Parathyroid adenoma (tissue), 2 donors: ENCODE measurements at regions not wholly inside any gene's neighbourhood (a gene's known extent, or its start where the extent isn't known, plus 50 kb on each side); places are given as distances from the start of the nearest gene placed in this dataset.

Experiments
- H2AFZ ChIP-seq: fragments of 300-600 bp; sonication (generic); one replicate; pipeline ENCODE4 v1.7.0; 2017; ENCODE audit warnings: antibody characterized with exemption, mild to moderate bottlenecking
- H3K27ac ChIP-seq: fragments of 300-600 bp; sonication (generic); one replicate; pipeline ENCODE4 v1.7.0; 2017
- H3K27me3 ChIP-seq: fragments of 300-600 bp; sonication (generic); one replicate; pipeline ENCODE4 v1.7.0; 2017; ENCODE audit warnings: low read length; ENCODE audit not compliant: control insufficient read depth, insufficient read depth
- H3K36me3 ChIP-seq: fragments of 300-600 bp; sonication (generic); one replicate; pipeline ENCODE4 v1.7.0; 2017; ENCODE audit warnings: low read length; ENCODE audit not compliant: control insufficient read depth, insufficient read depth
- H3K4me1 ChIP-seq: fragments of 300-600 bp; sonication (generic); one replicate; pipeline ENCODE4 v1.7.0; 2017; ENCODE audit warnings: control low read depth
- H3K4me2 ChIP-seq: fragments of 300-600 bp; sonication (generic); one replicate; pipeline ENCODE4 v1.7.0; 2017; ENCODE audit warnings: low read length
- H3K4me3 ChIP-seq: fragments of 300-600 bp; sonication (generic); one replicate; pipeline ENCODE4 v1.7.0; 2017; ENCODE audit warnings: low read depth, low read length
- H3K79me2 ChIP-seq: fragments of 300-600 bp; sonication (generic); one replicate; pipeline ENCODE4 v1.7.0; 2017; ENCODE audit warnings: control low read depth
- H3K9ac ChIP-seq: fragments of 300-600 bp; sonication (generic); one replicate; pipeline ENCODE4 v1.7.0; 2017; ENCODE audit warnings: mild to moderate bottlenecking
- H3K9me3 ChIP-seq: fragments of 300-600 bp; sonication (generic); one replicate; pipeline ENCODE4 v1.7.0; 2017; ENCODE audit warnings: low read length; ENCODE audit not compliant: control insufficient read depth
- TF ChIP-seq, protein P1 (sequence below): fragments of 300-600 bp; sonication (generic); IDR thresholded peaks from one replicate; pipeline ENCODE4 v1.7.0; 2017; ENCODE audit warnings: antibody characterized with exemption, mild to moderate bottlenecking
- donor health status: primary hyperparathyroidism.

DNA sequence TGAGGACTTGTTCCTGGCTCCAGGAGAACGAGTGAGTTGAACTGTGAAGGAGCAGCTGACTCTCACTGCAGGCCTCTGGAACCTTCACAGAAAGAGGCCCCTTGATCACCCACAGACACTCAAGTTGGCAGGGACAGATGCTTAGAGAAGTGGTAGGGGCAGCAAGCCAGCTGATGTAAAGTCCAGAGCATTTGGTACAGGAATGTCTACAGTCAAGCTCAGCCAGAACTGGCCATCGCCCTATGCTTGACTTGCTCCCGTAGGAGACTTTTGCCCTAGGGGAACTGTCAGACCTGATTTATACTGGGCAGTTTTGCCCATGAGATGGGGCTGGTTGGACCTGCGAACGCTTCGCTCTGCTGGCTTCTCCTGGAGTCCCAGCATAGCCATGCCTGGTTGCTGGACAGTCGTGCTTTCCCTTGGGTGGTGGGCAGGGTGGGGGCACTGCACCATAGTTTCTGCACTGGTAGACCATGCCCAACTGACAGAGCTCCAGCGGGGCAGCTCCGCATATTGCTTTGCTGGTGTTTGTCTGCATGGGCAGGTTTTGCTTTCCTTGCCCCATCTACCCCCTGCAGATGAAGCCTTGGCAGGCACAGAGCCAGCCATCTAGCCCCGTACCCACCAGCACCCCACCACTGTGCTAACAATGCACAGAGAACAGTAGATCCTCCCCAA is 977.7 kb downstream of the JRKL start:
- H3K79me2 ChIP-seq, result no peaks in the 10 kb centered on the region
- H3K4me3 ChIP-seq, result no peak overlapping the region
- no peak overlapping the region for H3K27ac ChIP-seq
- no peaks in the 10 kb centered on the region for H3K27me3 ChIP-seq
- no peak overlapping the region for H3K4me2 ChIP-seq
- no peaks in the 10 kb centered on the region for H3K36me3 ChIP-seq
- no peaks in the 10 kb centered on the region for H3K4me1 ChIP-seq
- no peaks in the 10 kb centered on the region for H3K9me3 ChIP-seq
- TF ChIP-seq, protein P1, sequence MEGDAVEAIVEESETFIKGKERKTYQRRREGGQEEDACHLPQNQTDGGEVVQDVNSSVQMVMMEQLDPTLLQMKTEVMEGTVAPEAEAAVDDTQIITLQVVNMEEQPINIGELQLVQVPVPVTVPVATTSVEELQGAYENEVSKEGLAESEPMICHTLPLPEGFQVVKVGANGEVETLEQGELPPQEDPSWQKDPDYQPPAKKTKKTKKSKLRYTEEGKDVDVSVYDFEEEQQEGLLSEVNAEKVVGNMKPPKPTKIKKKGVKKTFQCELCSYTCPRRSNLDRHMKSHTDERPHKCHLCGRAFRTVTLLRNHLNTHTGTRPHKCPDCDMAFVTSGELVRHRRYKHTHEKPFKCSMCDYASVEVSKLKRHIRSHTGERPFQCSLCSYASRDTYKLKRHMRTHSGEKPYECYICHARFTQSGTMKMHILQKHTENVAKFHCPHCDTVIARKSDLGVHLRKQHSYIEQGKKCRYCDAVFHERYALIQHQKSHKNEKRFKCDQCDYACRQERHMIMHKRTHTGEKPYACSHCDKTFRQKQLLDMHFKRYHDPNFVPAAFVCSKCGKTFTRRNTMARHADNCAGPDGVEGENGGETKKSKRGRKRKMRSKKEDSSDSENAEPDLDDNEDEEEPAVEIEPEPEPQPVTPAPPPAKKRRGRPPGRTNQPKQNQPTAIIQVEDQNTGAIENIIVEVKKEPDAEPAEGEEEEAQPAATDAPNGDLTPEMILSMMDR, result no peak
- no peak overlapping the region for H3K9ac ChIP-seq
- H2AFZ ChIP-seq, result no peak overlapping the region

- TF ChIP-seq, protein P1, result no peak
These were observed 999.5 kb downstream of the JRKL start for GRCh38 chr11:97389270-97389669.

GRCh38 chr11:97398246-97398645 is 1008.4 kb downstream of the JRKL start:
- H3K79me2 ChIP-seq, result no peaks in the 10 kb centered on the region
- H3K36me3 ChIP-seq, result no peaks in the 10 kb centered on the region
- H3K4me1 ChIP-seq, result no peaks in the 10 kb centered on the region
- H3K27me3 ChIP-seq, result no peaks in the 10 kb centered on the region
- H3K9ac ChIP-seq, result no peak overlapping the region
- H3K27ac ChIP-seq, result no peak overlapping the region
- TF ChIP-seq, protein P1, result no peak
- H3K4me3 ChIP-seq, result no peak overlapping the region
- no peak overlapping the region for H2AFZ ChIP-seq
- H3K4me2 ChIP-seq, result no peak overlapping the region
- no peaks in the 10 kb centered on the region for H3K9me3 ChIP-seq

More at GRCh38 chr11:97389270-97389669, 999.5 kb downstream of the JRKL start:
- no peaks in the 10 kb centered on the region for H3K4me1 ChIP-seq
- H3K79me2 ChIP-seq, result no peaks in the 10 kb centered on the region
- no peak overlapping the region for H2AFZ ChIP-seq
- no peaks in the 10 kb centered on the region for H3K27me3 ChIP-seq
- H3K9me3 ChIP-seq, result no peaks in the 10 kb centered on the region
- H3K4me2 ChIP-seq, result no peak overlapping the region
- no peaks in the 10 kb centered on the region for H3K36me3 ChIP-seq
- H3K27ac ChIP-seq, result no peak overlapping the region
- no peak overlapping the region for H3K4me3 ChIP-seq
- no peak overlapping the region for H3K9ac ChIP-seq

DNA sequence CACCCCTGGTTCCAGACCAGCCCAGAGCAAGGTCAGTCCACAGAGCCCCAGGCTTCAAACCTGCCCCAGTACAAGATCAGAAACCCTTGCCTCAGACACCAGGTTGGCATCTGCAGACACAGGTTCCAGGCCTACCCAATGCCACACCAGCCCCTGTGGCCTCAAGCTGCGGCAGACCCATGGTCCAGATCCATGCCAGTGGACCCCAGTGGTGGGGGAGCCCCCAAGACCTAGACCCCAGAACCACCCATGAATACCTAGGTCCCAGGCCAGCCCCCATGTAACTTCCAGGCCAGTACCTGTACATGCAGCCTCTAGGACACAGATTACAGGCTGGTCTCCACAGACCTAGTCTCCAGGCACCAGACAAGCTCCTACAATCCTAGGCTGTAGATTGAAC is 1019.3 kb downstream of the JRKL start:
- TF ChIP-seq, protein P1, result no peak
- Histone ChIP-seq H3K9me3 (no peaks in the 10 kb centered on the region), H3K9ac (no peak overlapping the region), H3K27me3 (no peaks in the 10 kb centered on the region), H3K4me2 (no peak overlapping the region), H3K27ac (no peak overlapping the region), H3K79me2 (no peaks in the 10 kb centered on the region), H2AFZ (no peak overlapping the region), H3K4me3 (no peak overlapping the region), H3K36me3 (no peaks in the 10 kb centered on the region), H3K4me1 (no peaks in the 10 kb centered on the region)

GRCh38 chr11:97414801-97415200 is 1025.0 kb downstream of the JRKL start:
- Histone ChIP-seq H3K4me3 (no peak overlapping the region), H3K9ac (no peak overlapping the region), H3K4me2 (no peak overlapping the region), H3K27me3 (no peaks in the 10 kb centered on the region), H3K9me3 (no peaks in the 10 kb centered on the region), H3K79me2 (no peaks in the 10 kb centered on the region), H3K4me1 (no peaks in the 10 kb centered on the region), H3K36me3 (no peaks in the 10 kb centered on the region), H3K27ac (no peak overlapping the region), H2AFZ (no peak overlapping the region)
- TF ChIP-seq, protein P1, result no peak
